ENCODE measurements at regions not wholly inside any gene's neighbourhood (a gene's known extent, or its start where the extent isn't known, plus 50 kb on each side); places are given as distances from the start of the nearest gene placed in this dataset.

- H3K27ac ChIP-seq (ENCODE audit: low read depth, low read length) = no peak overlapping the region
- H3K4me1 ChIP-seq (ENCODE audit: control insufficient read depth, low read length) = no peaks in the 10 kb centered on the region
- H3K79me2 ChIP-seq (ENCODE audit: control insufficient read depth, low read length) = no peaks in the 10 kb centered on the region
- H4K20me1 ChIP-seq (ENCODE audit: control insufficient read depth, insufficient read depth, low read depth, low read length) = no peaks in the 10 kb centered on the region
- H3K9me2 ChIP-seq (replicated peaks; ENCODE audit: control insufficient read depth, low read length) = no peaks in the 10 kb centered on the region
- H3K9me3 ChIP-seq (ENCODE audit: control insufficient read depth, insufficient read depth, low read length) = no peaks in the 10 kb centered on the region
- H3K27me3 ChIP-seq (ENCODE audit: control insufficient read depth, low read length) = no peaks in the 10 kb centered on the region
- no peaks in the 10 kb centered on the region for H3K36me3 ChIP-seq (ENCODE audit: control insufficient read depth, low read length)
- no peaks in the 10 kb centered on the region for H3F3A ChIP-seq (ENCODE audit: control insufficient read depth, insufficient read depth)
- no peak overlapping the region for H3K4me2 ChIP-seq (ENCODE audit: low read length)
- TF ChIP-seq, protein P1, sequence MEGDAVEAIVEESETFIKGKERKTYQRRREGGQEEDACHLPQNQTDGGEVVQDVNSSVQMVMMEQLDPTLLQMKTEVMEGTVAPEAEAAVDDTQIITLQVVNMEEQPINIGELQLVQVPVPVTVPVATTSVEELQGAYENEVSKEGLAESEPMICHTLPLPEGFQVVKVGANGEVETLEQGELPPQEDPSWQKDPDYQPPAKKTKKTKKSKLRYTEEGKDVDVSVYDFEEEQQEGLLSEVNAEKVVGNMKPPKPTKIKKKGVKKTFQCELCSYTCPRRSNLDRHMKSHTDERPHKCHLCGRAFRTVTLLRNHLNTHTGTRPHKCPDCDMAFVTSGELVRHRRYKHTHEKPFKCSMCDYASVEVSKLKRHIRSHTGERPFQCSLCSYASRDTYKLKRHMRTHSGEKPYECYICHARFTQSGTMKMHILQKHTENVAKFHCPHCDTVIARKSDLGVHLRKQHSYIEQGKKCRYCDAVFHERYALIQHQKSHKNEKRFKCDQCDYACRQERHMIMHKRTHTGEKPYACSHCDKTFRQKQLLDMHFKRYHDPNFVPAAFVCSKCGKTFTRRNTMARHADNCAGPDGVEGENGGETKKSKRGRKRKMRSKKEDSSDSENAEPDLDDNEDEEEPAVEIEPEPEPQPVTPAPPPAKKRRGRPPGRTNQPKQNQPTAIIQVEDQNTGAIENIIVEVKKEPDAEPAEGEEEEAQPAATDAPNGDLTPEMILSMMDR (IDR thresholded peaks at IDR 0.05; ENCODE audit: low read depth, low read length, poor library complexity, severe bottlenecking) = no peak
- TF ChIP-seq EZH2phosphoT487 (IDR thresholded peaks at IDR 0.05; ENCODE audit: borderline replicate concordance, low read length) = no peak
- no peak overlapping the region for H3K4me3 ChIP-seq (ENCODE audit: low read length)
Observed at GRCh38 chr4:27094224-27094623, 233.6 kb downstream of the STIM2 start.

DNA sequence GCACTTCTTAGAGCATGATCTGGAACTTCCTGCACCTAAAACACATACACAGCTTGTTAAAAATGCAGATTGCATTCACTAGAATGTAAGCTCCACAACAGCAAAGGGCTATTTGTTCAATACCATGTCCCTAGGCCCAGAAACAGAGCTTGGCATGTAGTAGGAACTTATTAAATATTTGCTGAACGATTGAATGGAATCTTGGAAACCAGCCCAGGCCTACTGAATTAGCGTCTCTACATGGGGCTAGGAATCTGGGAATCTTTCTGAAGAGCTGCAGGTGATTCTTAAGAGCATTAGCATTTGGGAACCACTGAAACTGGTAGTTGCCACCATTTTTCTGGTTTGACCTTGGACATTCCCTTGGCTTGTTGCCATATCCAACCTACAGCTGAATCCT is 234.1 kb downstream of the STIM2 start:
- Histone ChIP-seq H3K27ac (ENCODE audit: low read depth, low read length) (no peak overlapping the region), H3K79me2 (ENCODE audit: control insufficient read depth, low read length) (no peaks in the 10 kb centered on the region), H3K4me2 (ENCODE audit: low read length) (no peak overlapping the region), H3F3A (ENCODE audit: control insufficient read depth, insufficient read depth) (no peaks in the 10 kb centered on the region), H3K27me3 (ENCODE audit: control insufficient read depth, low read length) (no peaks in the 10 kb centered on the region), H4K20me1 (ENCODE audit: control insufficient read depth, insufficient read depth, low read depth, low read length) (no peaks in the 10 kb centered on the region), H3K9me2 (replicated peaks; ENCODE audit: control insufficient read depth, low read length) (no peaks in the 10 kb centered on the region), H3K9me3 (ENCODE audit: control insufficient read depth, insufficient read depth, low read length) (no peaks in the 10 kb centered on the region), H3K36me3 (ENCODE audit: control insufficient read depth, low read length) (no peaks in the 10 kb centered on the region), H3K4me1 (ENCODE audit: control insufficient read depth, low read length) (no peaks in the 10 kb centered on the region), H3K4me3 (ENCODE audit: low read length) (no peak overlapping the region)
- TF ChIP-seq, protein P1 (IDR thresholded peaks at IDR 0.05; ENCODE audit: low read depth, low read length, poor library complexity, severe bottlenecking) = no peak
- no peak for TF ChIP-seq EZH2phosphoT487 (IDR thresholded peaks at IDR 0.05; ENCODE audit: borderline replicate concordance, low read length)

- H3K27me3 ChIP-seq (ENCODE audit: control insufficient read depth, low read length) = no peaks in the 10 kb centered on the region
- H3K27ac ChIP-seq (ENCODE audit: low read depth, low read length) = no peak overlapping the region
- no peaks in the 10 kb centered on the region for H3K9me2 ChIP-seq (replicated peaks; ENCODE audit: control insufficient read depth, low read length)
- no peak overlapping the region for H3K4me3 ChIP-seq (ENCODE audit: low read length)
- no peaks in the 10 kb centered on the region for H3K9me3 ChIP-seq (ENCODE audit: control insufficient read depth, insufficient read depth, low read length)
- H3K4me2 ChIP-seq (ENCODE audit: low read length) = no peak overlapping the region
- H4K20me1 ChIP-seq (ENCODE audit: control insufficient read depth, insufficient read depth, low read depth, low read length) = no peaks in the 10 kb centered on the region
- H3K4me1 ChIP-seq (ENCODE audit: control insufficient read depth, low read length) = no peaks in the 10 kb centered on the region
- TF ChIP-seq, protein P1 (IDR thresholded peaks at IDR 0.05; ENCODE audit: low read depth, low read length, poor library complexity, severe bottlenecking) = no peak
- no peak for TF ChIP-seq EZH2phosphoT487 (IDR thresholded peaks at IDR 0.05; ENCODE audit: borderline replicate concordance, low read length)
- no peaks in the 10 kb centered on the region for H3K36me3 ChIP-seq (ENCODE audit: control insufficient read depth, low read length)
- H3F3A ChIP-seq (ENCODE audit: control insufficient read depth, insufficient read depth) = no peaks in the 10 kb centered on the region
- no peaks in the 10 kb centered on the region for H3K79me2 ChIP-seq (ENCODE audit: control insufficient read depth, low read length)
Observed at GRCh38 chr4:27096142-27096824, 235.6 kb downstream of the STIM2 start.

Data from DOHH2 (cell line).